GM23338 (cell line): ENCODE measurements at regions not wholly inside any gene's neighbourhood (a gene's known extent, or its start where the extent isn't known, plus 50 kb on each side); places are given as distances from the start of the nearest gene placed in this dataset.

Experiments
- ATAC-seq: fragments of 200-7000 bp; cut with Tn5 transposase; 3 replicates; pipeline ENCODE4 v1.9.1; 2020
- DNase-seq: peaks from one replicate; pipeline ENCODE4 v3.0.0-alpha.2; 2015; ENCODE audit warnings: low spot score
- H2AFZ ChIP-seq: fragments of 200-600 bp; sonication (generic); 2 replicates; pipeline ENCODE4 v1.8.0; 2016; ENCODE audit warnings: antibody characterized with exemption, mild to moderate bottlenecking, moderate library complexity
- H3F3A ChIP-seq: fragments of 200-600 bp; sonication (generic); replicated peaks from 2 replicates; pipeline ENCODE4 v1.8.0; 2017; ENCODE audit warnings: antibody characterized with exemption, mixed run types, low read depth
- H3K27ac ChIP-seq: fragments of 200-600 bp; sonication (generic); 2 replicates; pipeline ENCODE4 v1.6.1; 2016; ENCODE audit warnings: low read depth
- H3K27me3 ChIP-seq: fragments of 200-600 bp; sonication (generic); 2 replicates; pipeline ENCODE4 v1.8.0; 2016; ENCODE audit warnings: mild to moderate bottlenecking, mixed run types, moderate library complexity; ENCODE audit not compliant: insufficient read depth
- H3K36me3 ChIP-seq: fragments of 200-600 bp; sonication (generic); 2 replicates; pipeline ENCODE4 v1.8.0; 2016; ENCODE audit warnings: mild to moderate bottlenecking; ENCODE audit not compliant: insufficient read depth
- H3K4me1 ChIP-seq: fragments of 200-600 bp; sonication (generic); 2 replicates; pipeline ENCODE4 v1.8.0; 2016; ENCODE audit warnings: mild to moderate bottlenecking, moderate library complexity; ENCODE audit not compliant: insufficient read depth
- H3K4me2 ChIP-seq: fragments of 200-600 bp; sonication (generic); 2 replicates; pipeline ENCODE4 v1.7.1; 2017; ENCODE audit warnings: mixed run types
- H3K4me3 ChIP-seq: fragments of 200-600 bp; sonication (generic); 2 replicates; pipeline ENCODE4 v1.6.1; 2016; ENCODE audit warnings: mixed run types
- H3K79me2 ChIP-seq: fragments of 200-600 bp; sonication (generic); replicated peaks from 2 replicates; pipeline ENCODE4 v1.8.0; 2017; ENCODE audit warnings: mild to moderate bottlenecking; ENCODE audit not compliant: insufficient read depth
- H3K9me2 ChIP-seq: fragments of 200-600 bp; sonication (generic); 2 replicates; pipeline ENCODE4 v1.8.0; 2017; ENCODE audit not compliant: insufficient read depth
- H4K20me1 ChIP-seq: fragments of 200-600 bp; sonication (generic); replicated peaks from 2 replicates; pipeline ENCODE4 v1.8.0; 2017; ENCODE audit warnings: mild to moderate bottlenecking; ENCODE audit not compliant: insufficient read depth
- H3K27ac Mint-ChIP-seq: 2 replicates; pipeline ENCODE4 v1.8.0; 2020; ENCODE audit warnings: inconsistent platforms, mild to moderate bottlenecking, moderate library complexity, mixed read lengths
- H3K27me3 Mint-ChIP-seq: 3 replicates; pipeline ENCODE4 v1.8.0; 2022; ENCODE audit warnings: low read depth, mild to moderate bottlenecking, moderate library complexity, mixed read lengths, inconsistent platforms; ENCODE audit not compliant: insufficient read depth, poor library complexity
- H3K36me3 Mint-ChIP-seq: 3 replicates; pipeline ENCODE4 v1.8.0; 2021; ENCODE audit warnings: low read depth, mild to moderate bottlenecking, inconsistent platforms, moderate library complexity, mixed read lengths
- H3K4me1 Mint-ChIP-seq: 3 replicates; pipeline ENCODE4 v1.8.0; 2020; ENCODE audit warnings: mild to moderate bottlenecking, inconsistent platforms, mixed read lengths
- H3K4me3 Mint-ChIP-seq: 3 replicates; pipeline ENCODE4 v1.8.0; 2021; ENCODE audit warnings: moderate library complexity, mild to moderate bottlenecking, inconsistent platforms, mixed read lengths
- H3K9me3 Mint-ChIP-seq: 3 replicates; pipeline ENCODE4 v1.8.0; 2020; ENCODE audit warnings: moderate library complexity, mild to moderate bottlenecking, inconsistent platforms, mixed read lengths
- CREB1 ChIP-seq: fragments of 250-450 bp; sonication (Bioruptor Pico); IDR thresholded peaks from 2 replicates; pipeline ENCODE4 v1.5.0; 2020; ENCODE audit warnings: low read depth, mild to moderate bottlenecking, moderate library complexity
- EZH2 ChIP-seq: fragments of 200-600 bp; sonication (generic); IDR thresholded peaks from one replicate; pipeline ENCODE4 v1.8.0; 2017; ENCODE audit warnings: antibody characterized with exemption, mild to moderate bottlenecking, low read depth; ENCODE audit not compliant: unreplicated experiment
- EZH2phosphoT487 ChIP-seq: fragments of 200-600 bp; sonication (generic); IDR thresholded peaks from one replicate; pipeline ENCODE4 v1.8.1; 2018; ENCODE audit warnings: antibody characterized with exemption; ENCODE audit not compliant: unreplicated experiment
- JUNB ChIP-seq: IDR thresholded peaks from one replicate; pipeline ENCODE4 v1.6.1; 2016; ENCODE audit warnings: antibody characterized with exemption; ENCODE audit not compliant: unreplicated experiment
- NANOG ChIP-seq: IDR thresholded peaks from 2 replicates; pipeline ENCODE4 v1.6.1; 2016; ENCODE audit warnings: antibody characterized with exemption, borderline replicate concordance
- POLR2AphosphoS5 ChIP-seq: IDR thresholded peaks from 2 replicates; pipeline ENCODE4 v1.6.1; 2016; ENCODE audit warnings: antibody characterized with exemption, low read depth
- STAT1 ChIP-seq: IDR thresholded peaks from one replicate; pipeline ENCODE4 v1.6.1; 2016; ENCODE audit warnings: antibody characterized with exemption; ENCODE audit not compliant: unreplicated experiment
- ZNF114 ChIP-seq: fragments of 250-450 bp; sonication (Bioruptor Pico); IDR thresholded peaks from 2 replicates; pipeline ENCODE4 v1.5.0; 2020; ENCODE audit warnings: mild to moderate bottlenecking, moderate library complexity
- ZNF331 ChIP-seq: fragments of 250-450 bp; sonication (Bioruptor Pico); IDR thresholded peaks from 2 replicates; pipeline ENCODE4 v1.5.0; 2020; ENCODE audit warnings: low read depth, mild to moderate bottlenecking, moderate library complexity
- ZNF462 ChIP-seq: fragments of 250-450 bp; sonication (Bioruptor Pico); IDR thresholded peaks from 2 replicates; pipeline ENCODE4 v1.5.0; 2020; ENCODE audit warnings: mild to moderate bottlenecking, moderate library complexity
- TF ChIP-seq, protein P1 (sequence below): IDR thresholded peaks from 2 replicates; pipeline ENCODE4 v1.6.1; 2016; ENCODE audit warnings: antibody characterized with exemption
- TF ChIP-seq, protein P2 (sequence below), 2 experiments: fragments of 200-600 bp in 1 of 2; sonication (generic) in 1 of 2; conservative IDR thresholded peaks; 2 replicates each; pipeline versions ENCODE4 v1.5.1 to v1.6.1; 2016 to 2017; ENCODE audit warnings: antibody characterized with exemption in 2 of 2, low read depth in 2 of 2, mild to moderate bottlenecking in 2 of 2, moderate library complexity in 1 of 2
- TF ChIP-seq, protein P3 (sequence below): IDR thresholded peaks from one replicate; pipeline ENCODE4 v1.6.1; 2018; ENCODE audit warnings: antibody characterized with exemption; ENCODE audit not compliant: unreplicated experiment

GRCh38 chr10:70954381-70955176 lies 66.2 kb upstream of the PCBD1 start:
- Mint-ChIP-seq H3K4me3 (no peak overlapping the region), H3K9me3 (no peaks in the 10 kb centered on the region), H3K27me3 (peaks cover 8% of the 10 kb centered on the region), H3K4me1 (no peaks in the 10 kb centered on the region; the same call in 2 of the 3 replicates), H3K36me3 (no peaks in the 10 kb centered on the region), H3K27ac (no peak overlapping the region)
- H3K4me3 ChIP-seq: no peak overlapping the region
- no peak overlapping the region for H2AFZ ChIP-seq
- peaks cover 4% of the 10 kb centered on the region; the same call in 1 of the 2 replicates for H3K9me2 ChIP-seq
- no peaks in the 10 kb centered on the region for H3F3A ChIP-seq
- DNase-seq: no peak
- H3K4me2 ChIP-seq: no peak overlapping the region
- TF ChIP-seq ZNF462 (no peak), ZNF331 (CRISPR knock-in tag) (no peak), STAT1 (no peak), NANOG (no peak), EZH2 (no peak), JUNB (no peak), CREB1 (CRISPR knock-in tag) (no peak), POLR2AphosphoS5 (no peak), ZNF114 (no peak), EZH2phosphoT487 (no peak)
- TF ChIP-seq, protein P1, sequence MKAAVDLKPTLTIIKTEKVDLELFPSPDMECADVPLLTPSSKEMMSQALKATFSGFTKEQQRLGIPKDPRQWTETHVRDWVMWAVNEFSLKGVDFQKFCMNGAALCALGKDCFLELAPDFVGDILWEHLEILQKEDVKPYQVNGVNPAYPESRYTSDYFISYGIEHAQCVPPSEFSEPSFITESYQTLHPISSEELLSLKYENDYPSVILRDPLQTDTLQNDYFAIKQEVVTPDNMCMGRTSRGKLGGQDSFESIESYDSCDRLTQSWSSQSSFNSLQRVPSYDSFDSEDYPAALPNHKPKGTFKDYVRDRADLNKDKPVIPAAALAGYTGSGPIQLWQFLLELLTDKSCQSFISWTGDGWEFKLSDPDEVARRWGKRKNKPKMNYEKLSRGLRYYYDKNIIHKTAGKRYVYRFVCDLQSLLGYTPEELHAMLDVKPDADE: no peak
- TF ChIP-seq, protein P2, sequence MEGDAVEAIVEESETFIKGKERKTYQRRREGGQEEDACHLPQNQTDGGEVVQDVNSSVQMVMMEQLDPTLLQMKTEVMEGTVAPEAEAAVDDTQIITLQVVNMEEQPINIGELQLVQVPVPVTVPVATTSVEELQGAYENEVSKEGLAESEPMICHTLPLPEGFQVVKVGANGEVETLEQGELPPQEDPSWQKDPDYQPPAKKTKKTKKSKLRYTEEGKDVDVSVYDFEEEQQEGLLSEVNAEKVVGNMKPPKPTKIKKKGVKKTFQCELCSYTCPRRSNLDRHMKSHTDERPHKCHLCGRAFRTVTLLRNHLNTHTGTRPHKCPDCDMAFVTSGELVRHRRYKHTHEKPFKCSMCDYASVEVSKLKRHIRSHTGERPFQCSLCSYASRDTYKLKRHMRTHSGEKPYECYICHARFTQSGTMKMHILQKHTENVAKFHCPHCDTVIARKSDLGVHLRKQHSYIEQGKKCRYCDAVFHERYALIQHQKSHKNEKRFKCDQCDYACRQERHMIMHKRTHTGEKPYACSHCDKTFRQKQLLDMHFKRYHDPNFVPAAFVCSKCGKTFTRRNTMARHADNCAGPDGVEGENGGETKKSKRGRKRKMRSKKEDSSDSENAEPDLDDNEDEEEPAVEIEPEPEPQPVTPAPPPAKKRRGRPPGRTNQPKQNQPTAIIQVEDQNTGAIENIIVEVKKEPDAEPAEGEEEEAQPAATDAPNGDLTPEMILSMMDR (conservative IDR thresholded peaks at IDR 0.05; ENCODE audit: low read depth in 2 of 2): no peak
- TF ChIP-seq, protein P3, sequence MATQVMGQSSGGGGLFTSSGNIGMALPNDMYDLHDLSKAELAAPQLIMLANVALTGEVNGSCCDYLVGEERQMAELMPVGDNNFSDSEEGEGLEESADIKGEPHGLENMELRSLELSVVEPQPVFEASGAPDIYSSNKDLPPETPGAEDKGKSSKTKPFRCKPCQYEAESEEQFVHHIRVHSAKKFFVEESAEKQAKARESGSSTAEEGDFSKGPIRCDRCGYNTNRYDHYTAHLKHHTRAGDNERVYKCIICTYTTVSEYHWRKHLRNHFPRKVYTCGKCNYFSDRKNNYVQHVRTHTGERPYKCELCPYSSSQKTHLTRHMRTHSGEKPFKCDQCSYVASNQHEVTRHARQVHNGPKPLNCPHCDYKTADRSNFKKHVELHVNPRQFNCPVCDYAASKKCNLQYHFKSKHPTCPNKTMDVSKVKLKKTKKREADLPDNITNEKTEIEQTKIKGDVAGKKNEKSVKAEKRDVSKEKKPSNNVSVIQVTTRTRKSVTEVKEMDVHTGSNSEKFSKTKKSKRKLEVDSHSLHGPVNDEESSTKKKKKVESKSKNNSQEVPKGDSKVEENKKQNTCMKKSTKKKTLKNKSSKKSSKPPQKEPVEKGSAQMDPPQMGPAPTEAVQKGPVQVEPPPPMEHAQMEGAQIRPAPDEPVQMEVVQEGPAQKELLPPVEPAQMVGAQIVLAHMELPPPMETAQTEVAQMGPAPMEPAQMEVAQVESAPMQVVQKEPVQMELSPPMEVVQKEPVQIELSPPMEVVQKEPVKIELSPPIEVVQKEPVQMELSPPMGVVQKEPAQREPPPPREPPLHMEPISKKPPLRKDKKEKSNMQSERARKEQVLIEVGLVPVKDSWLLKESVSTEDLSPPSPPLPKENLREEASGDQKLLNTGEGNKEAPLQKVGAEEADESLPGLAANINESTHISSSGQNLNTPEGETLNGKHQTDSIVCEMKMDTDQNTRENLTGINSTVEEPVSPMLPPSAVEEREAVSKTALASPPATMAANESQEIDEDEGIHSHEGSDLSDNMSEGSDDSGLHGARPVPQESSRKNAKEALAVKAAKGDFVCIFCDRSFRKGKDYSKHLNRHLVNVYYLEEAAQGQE: no peak
- no peaks in the 10 kb centered on the region for H3K4me1 ChIP-seq
- no peaks in the 10 kb centered on the region for H3K36me3 ChIP-seq
- no peaks in the 10 kb centered on the region for H3K27me3 ChIP-seq
- no peak overlapping the region for H3K27ac ChIP-seq
- no peaks in the 10 kb centered on the region for H3K79me2 ChIP-seq
- ATAC-seq: no peak
- no peaks in the 10 kb centered on the region for H4K20me1 ChIP-seq
